ENCODE measurements at regions not wholly inside any gene's neighbourhood (a gene's known extent, or its start where the extent isn't known, plus 50 kb on each side); places are given as distances from the start of the nearest gene placed in this dataset.
"Not testable (repeated sequence)": the region's sequence is repeated elsewhere in the genome, so short reads cannot be mapped to it uniquely, and the experiment has no call there.

DNA sequence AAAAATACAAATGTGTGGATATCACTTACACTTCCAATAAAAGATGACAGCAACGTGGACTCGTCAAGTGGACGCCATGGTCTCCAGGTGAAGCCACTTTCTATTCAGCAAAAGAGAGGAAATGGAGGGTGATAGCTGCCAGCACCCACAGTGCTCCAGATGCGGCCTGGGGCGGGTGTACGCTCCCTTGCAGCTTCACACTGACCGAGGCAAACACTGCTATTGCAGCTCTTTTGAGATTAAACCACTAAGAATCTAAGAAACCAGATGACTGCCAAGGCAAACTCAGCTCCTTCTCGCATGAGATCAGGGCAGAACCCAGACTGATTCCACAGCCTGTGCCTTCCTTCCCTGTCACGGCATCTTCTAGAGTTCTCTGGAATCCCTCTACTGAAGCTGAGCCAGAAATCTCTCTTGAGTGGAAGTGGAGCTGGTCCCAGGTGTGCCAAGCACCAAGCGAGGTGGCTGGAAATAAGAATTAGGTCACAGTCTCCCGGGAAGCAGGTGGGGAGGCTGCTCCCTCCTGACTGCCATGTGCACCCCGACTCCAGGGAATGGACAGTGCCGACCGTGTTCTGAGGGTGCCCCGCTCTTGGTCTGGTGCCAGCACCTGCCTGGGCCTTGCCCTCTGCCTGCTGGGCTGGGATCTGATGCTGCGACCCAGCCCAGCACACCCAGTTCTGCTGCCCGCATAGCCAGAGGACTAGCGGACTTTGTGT lies 90.1 kb upstream of the AFDN start:
- DNase-seq = no peak

DNA sequence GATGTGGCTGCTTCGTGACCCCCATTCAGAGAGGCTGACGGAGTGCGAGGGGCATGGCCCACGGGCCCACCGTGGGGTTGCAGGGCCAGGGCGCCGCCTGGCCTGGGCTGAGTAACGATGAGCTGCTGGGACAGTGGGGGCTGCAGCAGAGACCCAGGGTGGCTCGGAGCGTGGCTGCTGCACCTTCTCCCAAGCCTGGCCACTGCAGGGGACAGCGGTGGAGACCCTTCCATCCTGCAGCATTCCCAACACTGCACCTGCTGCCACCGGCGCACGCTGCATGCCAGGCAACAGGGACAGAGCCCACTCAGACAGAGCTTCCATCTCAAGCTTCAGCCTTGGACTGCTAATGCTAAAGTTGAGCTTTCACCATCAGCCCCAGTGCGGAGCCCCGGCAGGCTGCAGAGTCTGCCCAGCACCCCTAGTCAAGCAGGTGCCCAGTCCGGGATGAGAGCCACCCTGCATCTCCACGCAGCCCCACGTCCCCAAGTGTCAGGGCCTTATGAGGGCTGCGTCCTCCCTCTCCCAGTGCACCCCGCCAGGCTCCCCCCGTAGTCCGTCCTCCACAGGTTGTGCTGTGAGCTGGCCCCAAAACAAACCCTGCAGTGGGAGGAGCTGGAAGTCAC lies 89.4 kb upstream of the AFDN start:
- no peak for DNase-seq

DNA sequence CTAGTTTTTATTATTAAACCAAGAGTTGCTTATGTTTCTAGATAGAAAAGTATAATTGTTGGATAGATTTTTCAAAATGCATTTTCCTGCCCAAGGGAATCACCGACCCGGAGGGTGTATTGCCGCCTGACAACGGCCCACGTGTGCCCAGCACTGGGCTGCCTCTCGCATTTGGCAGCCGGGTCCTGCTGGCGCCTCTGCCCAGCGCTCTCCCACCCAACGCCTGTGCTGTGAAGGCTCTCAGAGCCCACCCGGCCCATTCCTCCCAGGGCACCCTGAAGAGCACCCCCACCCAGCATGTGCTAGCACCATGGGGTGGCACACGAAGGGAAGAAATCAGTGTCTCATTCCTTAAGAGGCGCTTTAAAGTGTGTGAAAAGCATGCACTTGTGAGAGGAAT lies 88.3 kb upstream of the AFDN start:
- DNase-seq = no peak

DNA sequence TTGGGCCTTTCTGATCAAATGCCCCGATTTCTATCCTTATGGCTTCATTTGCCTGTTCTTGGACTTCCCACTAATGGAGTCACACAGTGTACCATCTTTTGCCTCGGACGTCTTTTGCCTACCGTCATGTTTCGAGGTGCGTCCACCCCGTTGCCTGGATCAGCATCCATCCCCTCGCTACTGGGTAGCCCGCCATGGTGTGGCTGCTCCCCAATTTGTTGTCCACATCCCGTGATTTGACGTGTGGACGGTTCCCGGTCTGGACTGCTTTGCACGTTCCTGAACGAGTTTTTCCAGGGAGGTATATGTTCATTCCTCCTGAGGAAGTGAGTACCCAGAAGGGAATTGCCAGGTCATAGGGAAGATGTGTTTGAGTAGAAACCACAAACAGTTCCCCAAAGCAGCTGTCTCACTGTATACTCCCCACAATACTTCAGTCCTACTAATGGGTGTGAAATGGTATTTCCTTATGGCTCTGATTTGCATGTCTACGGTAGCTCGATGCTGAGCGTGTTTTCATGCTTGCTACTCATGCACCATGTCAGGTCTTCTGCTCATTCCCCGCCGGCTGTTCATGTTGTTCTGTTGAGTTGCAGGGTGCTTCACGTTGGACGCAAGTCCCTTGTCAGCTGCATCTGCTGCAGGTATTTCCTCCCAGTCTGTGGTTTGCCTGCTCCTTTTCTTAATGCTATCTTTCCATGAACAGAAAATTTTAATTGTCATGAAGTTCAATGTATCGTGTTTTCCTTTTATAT lies 86.8 kb upstream of the AFDN start:
- DNase-seq = no peak

DNA sequence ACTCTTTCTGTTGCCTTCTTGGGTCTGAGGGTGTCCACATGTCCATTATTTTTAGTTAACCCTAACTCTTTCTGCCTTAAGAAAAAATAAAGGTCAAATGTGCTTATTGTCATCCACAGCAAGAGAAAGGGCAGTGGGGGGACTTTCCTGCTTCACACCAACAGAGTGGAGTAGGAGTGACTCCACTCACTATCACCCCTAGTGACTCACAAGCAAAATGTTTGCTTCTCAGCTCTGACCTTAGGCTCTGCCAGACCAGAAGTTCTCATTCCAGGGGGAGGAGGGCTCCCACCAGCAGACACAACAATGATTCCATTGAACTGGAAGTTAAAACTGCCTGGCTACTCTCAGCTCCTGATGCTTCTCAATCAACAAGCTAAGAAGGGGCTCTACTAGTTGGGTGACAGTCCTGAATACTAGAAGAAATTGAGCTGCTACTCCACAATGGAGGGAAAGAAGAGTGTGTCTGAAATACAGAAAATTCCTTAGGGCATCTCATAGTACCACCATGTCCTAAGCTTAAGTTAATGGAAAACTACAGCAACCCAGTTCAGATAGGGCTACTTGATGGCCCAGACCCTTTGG lies 83.9 kb upstream of the AFDN start:
- no peak for DNase-seq

DNA sequence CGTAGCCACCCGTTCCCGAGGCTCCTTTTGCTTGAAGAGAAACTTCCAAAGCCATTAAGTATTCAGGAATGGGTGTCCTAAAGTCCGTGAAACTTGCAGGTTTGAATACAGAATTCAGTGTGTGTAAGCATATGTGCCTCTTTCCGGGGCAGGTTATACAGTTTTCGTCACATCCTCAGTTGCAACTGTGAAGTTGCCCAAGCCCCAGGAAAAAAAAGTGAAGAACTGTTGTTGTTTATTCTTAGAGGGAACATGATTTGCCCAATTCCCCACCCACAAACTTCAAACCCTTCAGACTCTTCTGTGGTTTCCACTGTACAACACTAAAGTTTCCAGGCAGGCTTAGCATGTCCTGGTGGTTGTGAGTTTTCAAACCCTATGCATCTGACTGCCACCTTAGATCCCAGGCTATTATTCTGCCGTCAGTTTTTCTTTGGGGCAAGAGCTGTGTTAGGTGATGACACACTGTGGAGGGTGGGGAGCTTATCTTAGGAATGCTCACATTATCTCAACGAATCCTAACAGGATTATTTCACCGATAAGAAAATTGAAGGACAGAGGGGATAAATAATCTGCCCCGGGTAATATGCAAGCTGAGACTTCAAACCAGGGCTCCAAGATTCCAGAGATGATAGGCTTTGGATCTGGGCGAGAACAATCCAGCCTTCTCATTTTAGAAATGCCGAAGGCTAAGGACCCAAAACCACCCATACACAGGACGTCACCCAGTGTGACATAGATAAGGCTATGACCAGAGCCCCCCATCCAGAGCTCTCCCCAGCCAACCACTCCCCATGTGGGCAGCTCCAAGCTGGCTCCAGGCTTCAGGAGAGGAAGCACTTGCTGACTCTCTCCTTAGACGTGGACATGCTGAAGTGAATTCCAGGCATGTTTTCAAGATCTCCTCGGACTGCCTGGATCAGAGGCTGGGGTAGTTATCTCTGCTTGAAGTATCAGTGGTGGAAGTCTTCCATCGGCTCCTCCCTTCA lies 81.7 kb upstream of the AFDN start:
- DNase-seq = no peak

DNA sequence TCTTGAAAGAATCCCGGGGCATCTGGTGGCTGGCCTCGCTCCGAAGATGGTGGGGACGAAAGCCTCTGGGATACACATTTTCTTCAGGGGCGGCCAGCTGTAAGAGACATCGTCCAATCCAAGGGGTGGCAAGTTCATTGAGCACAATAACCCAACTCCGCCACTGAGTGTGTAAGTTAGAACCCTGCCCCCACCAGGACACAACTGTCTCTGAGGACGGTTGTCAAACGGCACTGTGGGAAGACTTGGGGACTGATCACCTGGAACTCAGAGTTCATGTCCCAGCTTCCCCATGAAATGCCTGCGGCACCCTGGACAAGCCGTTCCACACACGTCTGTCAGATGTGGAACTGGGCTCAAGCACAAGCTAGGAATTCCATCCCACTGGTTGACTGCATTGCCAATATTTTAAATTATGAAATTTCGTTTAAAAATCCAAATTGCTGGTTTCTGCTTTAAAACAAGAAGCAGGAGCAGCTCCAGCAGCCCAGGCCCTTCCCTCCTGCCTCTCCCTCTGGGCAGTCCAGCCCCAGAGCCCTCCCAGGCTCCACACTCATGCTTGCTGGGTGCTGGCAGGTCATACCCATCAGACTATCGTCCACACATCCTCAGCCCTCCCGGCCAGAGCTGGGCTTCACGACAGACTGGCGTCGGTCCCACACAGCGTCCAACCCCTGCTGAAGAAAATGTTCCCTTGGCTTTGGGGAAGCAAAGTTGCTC lies 80.9 kb upstream of the AFDN start:
- DNase-seq = peak; percentile 47

DNA sequence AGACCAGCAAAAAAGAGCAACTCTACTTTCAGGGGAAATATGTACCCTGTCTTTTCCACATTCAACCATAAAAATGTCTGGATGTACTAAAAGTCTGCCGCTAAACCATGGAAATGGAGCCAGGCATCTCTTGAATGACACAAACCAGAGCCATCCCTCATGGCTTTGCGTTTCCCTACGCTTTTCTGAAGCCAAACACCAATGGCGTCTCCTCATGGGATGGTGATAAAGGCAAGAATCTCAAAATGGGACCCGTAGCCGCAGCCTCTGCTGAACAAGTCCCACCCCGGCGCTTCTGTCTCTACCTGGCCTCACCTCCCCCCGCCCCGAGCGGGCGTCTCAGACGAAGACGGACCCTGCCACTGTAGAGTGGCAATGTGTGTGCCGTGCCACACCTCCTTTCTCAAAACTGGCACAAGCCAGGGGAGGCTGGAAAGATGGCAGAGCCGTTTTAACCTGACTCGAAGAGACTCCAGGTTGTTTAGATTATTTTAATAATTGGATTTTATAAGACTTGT lies 80.3 kb upstream of the AFDN start:
- no peak for DNase-seq

DNA sequence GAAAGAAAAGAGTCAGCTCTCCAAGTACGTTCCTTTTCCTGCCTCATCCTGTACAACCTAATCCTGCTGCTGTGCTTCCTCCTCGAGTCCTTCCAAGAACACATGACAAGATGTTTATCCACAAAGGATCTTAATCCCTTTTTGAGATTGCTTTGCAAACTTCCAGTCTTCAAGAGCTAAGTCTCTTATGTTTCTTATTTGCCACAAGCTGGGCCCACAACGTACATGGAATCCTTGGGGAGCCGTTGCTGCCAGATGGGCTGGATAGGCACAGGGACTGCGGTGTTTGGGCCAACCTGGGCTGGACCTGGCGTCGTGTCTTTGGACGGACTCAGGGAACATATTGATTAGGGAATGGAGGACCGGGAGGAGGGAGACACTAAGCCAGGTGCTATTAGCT lies 79.7 kb upstream of the AFDN start:
- no peak for DNase-seq

DNA sequence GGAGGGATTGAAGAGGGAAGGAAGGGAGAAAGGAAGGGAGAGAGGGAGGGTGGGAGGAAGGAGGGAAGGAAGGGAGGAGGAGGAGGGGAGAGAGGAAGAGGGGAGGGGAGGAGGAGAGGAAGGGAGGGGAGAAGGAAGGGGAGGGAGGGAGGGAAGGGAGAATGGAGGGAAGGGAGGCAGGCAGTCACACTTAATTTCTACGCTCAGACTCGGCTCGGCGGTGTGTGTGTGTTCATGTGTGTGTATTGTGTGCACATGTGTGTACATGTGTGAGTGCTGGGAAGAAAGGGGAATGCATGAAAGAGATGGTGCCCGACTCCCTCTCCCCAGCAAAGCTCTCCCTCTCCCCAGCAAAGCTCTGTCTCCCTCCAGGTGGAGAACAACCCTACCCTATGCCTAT lies 79.1 kb upstream of the AFDN start:
- DNase-seq = no peak

DNA sequence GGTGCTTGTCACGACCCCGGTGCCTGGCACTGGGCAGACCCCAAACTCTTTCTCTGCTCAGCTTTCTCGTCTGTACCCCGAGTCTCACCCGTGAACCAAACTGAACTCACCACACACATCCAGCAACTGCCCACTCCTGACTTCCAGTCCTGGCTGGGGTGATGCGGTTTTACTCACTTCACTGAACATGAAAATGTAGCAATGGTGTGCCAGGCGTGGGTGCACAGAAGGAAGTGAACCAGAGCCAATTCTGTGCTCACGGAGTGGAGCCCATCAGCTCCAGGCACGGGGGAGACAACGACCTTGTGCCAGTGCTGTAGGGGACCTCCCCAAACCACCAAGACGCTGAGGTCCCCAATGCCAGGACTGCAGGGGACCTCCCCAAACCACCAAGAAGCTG lies 78.7 kb upstream of the AFDN start:
- DNase-seq = no peak

DNA sequence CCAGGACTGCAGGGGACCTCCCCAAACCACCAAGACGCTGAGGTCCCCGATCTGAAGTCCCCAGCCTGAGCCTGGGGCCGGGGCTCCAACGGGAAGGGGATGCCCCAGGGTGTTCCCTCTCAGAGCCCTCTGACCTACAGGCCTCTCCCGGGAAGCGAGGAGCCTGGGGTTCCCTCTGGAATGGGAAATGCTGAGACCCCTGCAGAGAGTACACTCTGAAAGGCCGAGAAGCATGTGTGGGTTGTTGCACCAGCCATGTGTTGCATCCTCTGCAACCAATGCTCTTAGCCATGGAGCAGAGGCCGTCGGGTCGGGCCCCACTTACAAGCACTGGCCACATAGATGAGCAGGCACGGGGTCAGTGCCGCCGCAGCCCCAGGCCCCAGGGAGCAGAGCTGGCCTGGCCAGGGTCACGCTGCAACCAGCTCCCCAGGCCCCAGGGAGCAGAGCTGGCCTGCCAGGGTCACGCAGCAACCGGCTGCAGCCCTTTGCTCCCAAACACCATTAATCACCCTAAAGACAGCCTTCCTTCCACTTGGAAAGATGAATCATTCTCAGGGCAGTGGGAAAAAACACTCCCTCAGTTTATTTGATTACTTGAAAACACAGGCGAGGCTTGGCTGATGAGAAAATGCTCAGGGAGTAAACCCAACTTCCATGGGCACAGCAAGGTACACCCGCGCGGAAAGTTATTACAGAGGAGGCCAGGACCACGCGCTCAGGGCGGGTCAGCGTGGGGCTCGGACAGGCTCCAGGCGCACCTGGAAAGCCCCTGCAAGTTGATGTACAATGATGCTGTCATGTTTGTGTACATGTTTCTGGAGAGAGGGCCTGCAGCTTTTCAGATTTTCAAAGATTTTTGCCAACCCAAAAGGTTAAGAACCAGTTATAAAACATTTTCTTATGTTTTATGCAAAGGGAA lies 78.0 kb upstream of the AFDN start:
- no peak for DNase-seq

DNA sequence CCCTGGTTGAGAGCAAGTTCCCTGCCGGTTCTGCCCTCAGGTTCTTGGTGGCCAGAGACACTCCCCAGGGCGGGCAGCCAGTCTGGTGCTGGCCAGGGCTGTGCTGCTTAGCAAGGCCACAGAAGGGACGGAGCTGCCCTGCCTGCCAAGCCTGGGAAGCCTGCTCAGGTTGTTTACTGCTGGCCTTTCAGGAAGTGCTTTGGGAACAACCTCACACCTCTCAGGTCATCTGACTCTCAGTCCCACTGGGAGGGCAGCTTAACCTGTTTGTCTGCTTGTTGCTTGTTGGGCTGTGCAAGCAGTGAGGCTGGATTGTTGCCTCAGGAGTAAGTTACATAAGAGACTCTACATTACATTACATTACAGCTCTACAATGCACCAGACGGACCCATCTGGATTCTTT lies 75.8 kb upstream of the AFDN start:
- DNase-seq = no peak

DNA sequence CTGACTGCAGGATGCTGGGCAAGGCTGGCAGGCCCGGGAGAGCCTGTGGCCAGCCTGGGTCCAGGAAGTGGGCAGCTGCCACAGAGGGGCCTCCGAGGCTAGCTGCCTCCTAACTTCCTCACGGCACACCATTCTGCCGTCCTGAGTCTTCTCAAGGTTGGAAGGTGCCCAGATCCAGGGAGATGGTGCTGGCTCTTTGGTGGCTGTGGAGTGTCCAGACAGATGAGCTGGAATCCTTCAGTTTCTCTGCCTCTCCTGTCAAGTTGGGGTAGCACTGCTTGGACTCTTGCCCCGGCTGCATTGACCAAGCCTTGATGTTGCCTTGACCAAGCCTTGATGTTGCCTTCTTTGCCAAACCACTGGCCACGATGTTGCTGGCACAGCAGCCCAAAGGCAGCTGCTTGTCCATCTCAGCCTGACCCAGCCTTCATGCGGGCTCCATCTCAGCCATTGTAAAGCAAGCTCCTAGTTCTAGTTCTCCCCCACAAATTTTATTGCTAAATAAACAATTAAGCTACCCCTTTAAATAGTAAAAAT lies 75.1 kb upstream of the AFDN start:
- no peak for DNase-seq

DNA sequence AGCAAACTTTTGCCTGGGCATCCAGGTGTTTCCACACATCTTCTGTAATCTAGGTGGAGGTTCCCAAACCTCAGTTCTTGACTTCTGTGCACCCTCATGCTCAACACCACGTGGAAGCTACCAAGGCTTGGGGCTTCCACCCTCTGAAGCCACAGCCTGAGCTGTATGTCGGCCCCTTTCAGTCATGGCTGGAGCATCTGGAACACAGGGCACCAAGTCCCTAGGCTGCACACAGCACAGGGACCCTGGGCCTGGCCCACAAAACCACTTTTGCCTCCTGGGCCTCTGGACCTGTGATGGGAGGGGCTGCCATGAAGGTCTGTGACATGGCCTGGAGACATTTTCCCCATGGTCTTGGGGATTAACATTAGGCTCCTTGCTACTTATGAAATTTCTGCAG lies 73.4 kb upstream of the AFDN start:
- DNase-seq = not testable (repeated sequence)

DNA sequence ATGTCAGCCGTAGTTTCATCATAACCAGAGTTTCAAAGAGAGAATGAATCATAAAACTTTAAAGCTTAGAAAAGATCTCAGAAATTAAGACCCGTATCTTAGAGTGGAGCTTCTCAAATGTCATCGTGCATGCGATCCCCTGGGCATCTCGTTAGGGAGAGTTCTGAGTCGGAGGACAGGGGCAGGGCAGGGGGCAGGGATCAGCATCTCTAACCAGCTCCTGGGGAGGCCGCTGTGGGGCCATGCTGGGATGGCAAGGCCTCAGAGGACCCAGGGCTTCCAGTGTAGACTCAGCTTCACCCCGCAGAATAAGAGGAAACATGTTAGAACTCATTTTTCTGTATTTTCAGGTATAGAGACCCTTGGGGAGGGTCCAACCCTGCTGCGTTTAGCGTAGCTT lies 72.0 kb upstream of the AFDN start:
- no peak for DNase-seq

DNA sequence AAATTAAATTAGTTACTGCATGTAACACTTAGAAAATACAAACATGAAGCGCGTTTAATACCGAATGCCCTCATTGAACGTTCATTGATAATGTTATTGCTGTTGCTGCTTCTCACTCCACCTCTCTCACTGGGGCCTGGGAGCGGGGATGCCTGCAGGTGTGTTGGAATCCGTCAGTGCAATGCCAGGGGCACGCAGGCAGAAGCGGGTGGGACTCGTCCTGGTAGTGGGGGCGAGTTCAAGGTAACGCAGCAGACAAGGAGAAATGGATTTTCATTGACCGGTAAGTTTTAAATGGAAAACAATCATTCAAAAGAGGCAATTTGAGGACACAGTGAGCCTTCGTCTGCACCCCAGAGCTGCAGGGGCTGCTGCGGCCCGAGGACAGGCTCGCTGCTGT lies 71.2 kb upstream of the AFDN start:
- DNase-seq = no peak

DNA sequence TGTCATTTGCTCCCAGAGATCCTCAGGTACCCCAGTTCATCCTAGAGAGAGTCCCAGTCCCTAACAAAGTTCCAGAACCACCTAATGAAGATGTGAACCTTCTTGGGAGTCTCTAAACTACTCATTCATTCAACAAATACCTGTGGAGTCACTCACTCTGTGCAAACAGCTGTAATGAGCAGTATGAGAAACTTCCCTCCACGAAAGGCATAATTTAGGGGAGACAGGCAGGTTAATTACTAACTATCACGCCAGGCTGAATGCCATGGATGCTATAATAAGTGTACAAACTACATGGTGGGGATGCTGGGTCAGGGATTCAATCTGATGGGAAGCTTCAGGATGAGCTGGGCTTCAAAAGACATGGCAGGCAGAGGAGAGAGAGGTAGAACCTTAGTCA lies 70.1 kb upstream of the AFDN start:
- no peak for DNase-seq

DNA sequence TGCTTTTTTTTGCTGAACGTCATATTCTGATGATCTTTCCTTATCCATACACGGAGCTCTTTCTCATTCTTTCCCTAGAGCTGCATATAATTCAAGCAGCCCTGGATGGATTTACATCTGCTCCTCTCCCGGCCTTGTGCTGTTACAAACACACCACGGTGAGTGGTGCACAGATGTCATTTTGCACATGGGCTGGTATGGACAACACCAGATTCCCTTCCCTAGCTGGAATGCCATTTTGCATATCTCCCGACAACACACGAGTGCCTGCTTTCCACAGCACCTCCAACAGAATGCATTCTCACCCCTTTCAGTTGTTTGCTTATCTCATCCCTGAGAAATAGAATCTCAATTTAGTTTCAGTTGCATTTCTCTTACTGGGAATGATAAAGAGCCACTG lies 69.5 kb upstream of the AFDN start:
- no peak for DNase-seq

DNA sequence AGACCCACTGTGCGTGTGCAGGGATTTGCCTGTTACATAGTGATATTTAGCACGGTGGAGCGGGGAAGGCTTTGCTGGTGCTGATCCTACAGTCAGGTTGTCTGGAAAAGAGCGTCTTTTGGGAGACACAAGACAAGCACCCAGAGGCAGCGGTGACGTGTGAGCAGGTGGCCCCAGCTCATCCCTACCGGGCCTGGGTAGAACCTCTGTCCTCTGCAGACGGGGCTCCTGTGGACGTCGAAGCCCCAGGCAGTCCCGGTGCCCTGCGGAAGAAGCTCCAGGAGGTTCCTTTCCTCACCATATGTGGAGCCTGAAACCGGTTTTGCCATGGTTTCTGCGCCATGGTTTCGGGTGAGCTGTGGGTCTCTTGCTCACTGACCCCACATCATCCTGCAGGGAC lies 68.9 kb upstream of the AFDN start:
- no peak for DNase-seq

Data from femur (tissue), 1 donor.